CD4-positive, alpha-beta T cell treated with Interleukin-21 for 1 hour (primary cell): ENCODE measurements at regions not wholly inside any gene's neighbourhood (a gene's known extent, or its start where the extent isn't known, plus 50 kb on each side); places are given as distances from the start of the nearest gene placed in this dataset.

Source experiments
- DNase-seq: peaks from one replicate; pipeline ENCODE4 v3.0.0-alpha.2; 2020

DNA sequence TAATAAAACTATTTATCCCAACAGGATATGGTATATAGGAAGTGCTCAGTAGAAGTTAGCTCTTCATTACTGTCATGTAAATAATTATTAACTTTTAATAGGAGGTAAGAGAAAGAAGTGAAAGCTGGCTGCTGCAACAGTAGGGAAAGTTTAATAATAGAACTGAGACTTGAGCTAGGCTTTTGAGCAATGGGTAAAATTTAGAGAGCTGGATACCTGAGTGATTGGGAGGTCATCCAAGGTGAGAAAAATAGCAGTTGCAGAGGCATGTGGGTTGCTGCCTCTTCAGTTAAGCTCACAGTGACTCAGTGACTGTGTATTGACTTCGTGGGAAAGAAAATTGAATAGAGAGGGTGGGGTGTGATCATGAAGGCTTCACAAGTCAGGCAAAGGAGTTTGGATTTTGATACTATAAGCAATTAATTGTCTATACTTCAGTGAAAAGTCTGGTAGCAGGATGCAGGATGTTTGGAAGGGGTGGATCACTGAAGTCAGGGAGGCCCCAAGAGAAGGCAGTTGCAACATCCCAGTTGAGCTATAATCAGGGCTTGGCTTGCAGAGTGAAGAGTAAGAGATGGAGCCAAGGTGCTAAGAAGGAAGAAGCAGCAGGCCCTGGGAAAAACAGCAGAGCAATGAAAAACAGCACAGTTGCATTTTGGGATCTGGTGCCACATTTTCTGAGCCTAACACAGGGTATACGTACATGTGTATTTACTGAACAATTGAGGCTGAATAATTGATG lies 172.0 kb upstream of the FRMD6 start:
- no peak for DNase-seq

DNA sequence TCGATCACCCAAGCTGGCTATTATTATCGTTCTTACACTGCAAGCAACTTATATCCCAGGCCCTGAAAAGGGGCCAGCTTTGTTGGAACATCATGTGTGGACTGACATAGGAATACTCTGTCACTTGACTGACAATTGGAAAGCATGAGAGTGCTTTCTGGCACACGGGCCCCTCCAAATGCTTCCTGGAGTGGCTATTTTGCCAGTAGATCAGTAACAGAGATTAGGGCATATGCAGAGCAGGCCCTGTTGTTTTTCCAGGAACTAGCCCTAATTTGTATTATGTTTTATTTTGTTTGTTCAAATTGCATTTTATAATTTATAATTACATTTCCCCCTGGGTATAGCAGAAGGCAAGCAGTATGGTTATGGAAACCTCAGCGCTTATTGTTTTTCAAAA lies 170.1 kb upstream of the FRMD6 start:
- no peak for DNase-seq

DNA sequence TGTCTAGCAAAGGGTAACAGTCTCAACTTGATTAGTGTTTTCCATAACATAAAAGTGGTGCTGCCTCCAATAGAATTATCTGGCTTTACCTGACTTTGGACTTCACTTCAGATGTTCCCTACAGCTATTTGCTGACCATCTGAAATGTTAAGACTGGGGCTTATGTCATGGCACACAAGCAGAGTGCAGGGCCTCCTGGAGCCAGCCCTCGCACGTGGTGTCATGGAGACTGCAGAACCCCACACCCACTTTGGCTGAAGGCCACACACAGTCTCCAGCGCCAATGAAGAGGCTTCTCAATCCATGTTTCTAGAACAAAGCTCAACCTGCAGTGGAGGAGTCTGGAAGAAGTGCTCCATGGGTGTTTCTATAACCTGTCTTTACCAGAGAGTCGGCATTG lies 169.6 kb upstream of the FRMD6 start:
- DNase-seq, result no peak

DNA sequence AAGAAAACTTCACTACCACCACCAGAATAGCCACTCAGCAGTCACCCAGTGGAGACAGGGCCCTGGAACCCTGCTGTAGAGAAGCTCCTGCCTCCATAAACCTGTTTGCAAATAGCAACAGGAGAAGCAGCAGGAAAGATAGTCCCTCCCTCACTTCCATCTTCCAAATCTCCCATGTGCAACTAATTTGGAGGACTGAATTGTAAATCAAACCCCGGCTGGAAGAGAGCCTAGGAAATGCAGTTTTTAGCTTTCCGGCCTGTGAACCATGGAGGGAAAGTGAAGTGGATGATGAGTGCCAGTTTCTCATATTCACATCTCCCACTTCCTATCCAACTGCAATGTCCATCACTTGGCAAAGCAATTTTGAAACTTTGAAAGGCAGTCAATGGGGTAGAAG lies 167.2 kb upstream of the FRMD6 start:
- DNase-seq, result no peak

DNA sequence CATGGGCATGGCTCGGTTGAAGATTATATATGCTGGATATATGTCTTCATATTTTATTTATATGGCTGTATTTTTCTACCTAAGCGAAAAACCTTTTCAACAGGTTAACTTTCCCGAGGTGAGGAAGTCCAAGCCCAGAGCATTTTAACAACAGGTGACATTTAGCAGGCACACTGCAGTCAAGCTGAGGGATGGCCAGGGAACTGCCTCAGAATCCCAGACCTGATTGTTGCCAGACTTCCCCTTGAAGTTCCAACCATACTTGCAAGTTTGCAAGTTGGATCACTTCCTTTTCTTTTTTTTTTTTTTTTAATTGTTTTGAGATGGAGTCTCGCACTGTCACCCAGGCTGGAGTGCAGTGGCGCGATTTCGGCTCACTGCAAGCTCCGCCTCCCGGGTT lies 166.0 kb upstream of the FRMD6 start:
- no peak for DNase-seq

DNA sequence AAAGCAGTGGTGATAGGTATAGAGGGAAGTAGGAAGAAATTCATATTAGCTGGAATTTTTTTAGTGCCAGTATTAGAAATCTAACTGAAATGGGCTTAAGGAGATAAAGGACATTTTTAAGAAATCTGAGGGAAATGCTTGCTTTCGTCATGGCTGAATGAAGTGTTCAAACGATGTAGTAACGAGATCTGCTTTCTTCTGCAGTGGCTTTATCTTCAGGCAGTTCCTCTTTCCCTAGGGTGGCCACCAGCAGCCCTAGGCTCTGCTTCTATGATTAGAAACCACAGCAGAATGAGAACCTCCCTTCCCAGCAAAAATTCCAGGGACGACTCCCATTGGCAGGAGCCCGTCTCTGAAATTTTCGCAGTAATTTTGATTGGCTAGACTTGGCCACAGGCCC lies 163.9 kb upstream of the FRMD6 start:
- no peak for DNase-seq

DNA sequence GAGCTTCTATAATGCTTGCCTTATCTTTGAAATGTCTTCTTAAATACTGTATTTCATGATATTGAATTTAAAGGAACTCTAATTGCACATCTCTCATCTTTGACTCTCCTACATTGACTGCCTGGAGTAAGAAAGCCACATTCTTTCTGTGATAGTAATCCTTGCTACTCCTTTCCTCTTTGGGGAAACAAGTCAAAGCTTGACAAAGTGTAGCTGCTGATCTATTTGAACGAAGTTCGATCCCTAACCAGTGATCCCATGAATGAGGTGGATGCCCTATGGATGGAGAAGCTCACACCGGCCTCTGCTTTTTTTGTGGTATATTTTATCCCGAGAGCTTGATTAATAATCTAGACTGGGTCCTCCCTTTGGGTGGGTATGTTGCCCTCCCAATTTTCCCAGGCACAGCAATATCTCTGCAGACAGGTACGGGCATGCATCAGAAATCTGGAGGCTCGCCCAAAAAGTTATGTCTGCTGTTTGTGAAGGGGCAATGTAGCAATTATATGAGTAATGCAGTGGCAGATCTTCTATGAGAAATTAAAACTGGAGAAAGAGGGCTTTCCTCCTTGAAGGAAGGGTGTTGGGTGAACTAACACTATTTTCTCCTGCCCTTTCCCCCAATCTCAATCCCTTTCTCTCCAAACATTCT lies 163.0 kb upstream of the FRMD6 start:
- no peak for DNase-seq

DNA sequence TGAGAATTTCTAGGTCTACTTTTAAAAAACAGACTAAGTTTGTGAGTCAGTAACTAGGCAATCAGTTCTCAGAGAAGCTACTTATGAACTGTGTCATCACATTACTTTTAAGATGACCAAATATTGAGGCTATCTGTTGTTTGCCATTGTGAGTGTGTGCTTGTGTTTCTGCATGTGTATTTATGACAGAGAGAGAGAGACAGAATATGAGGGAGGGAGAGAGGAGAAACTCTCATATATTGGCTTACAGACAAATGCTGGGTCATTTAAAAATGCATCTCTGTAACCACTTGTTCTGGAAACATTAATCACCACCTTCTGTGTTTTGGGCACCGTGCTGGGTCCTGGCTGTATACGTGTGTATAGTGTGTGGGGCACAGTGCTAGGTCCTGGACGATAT lies 161.5 kb upstream of the FRMD6 start:
- DNase-seq, result no peak

DNA sequence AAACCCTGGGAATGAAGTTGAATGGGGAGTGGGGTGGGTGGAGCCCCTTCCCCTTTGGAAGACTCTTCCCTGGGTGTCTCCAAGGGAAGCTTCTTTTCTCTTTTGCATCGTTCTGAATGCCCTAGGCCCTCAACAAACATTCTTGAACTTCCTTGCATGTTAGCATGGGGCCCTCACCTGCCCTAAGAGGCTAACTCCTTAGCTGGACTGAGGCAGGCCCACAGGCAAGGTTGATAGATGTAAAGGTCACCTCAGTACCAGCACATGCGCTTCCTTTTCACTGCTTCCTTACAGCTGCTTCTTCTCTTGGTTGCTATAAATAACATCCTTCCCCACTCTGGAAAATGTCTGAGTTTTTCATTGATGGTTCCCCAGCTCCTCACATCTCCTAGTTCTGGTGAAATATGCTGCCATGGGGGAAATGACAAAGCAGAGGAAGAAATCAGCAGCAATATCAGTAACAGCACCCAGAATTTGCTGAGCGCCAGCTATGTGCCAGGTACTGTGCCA lies 160.6 kb upstream of the FRMD6 start:
- DNase-seq, result no peak

DNA sequence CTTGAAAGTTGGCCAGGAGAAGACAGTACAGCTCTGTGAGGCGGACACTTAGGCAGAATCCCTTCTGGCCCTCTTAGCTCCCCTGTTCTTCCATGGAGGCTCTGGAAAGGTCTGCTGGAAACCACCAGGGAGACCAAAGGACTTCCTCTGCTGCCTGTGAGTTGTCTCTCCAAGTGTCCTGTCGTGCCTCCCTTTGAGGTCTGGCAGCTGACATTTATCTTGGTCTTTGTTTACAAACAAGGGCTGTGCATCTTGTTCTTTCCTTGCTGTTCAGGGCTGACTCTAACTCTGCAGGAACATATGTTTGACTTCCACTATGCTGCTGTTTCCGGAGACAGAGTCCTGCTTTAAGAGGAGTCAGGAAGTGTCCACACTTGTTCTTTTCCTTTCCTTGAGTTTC lies 159.9 kb upstream of the FRMD6 start:
- DNase-seq, result no peak

DNA sequence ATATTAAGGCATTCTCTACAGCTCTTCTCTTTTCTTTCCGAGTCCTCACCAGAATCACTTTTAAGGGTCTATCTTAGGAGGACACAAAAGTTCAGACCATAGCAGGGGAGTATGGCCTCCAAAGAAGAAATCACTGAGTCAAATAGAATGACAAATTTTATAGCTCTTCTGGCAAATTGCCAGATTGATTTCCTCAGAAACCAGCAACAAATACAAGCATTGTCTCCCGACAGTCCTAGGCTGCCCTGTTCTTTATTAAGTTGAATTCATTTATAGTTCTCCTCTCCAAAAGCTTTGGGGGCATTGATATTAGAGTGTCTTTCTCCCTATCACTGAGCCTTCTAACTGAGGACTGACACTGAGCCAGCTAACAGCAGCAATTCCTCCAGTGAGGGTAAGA lies 156.4 kb upstream of the FRMD6 start:
- no peak for DNase-seq

DNA sequence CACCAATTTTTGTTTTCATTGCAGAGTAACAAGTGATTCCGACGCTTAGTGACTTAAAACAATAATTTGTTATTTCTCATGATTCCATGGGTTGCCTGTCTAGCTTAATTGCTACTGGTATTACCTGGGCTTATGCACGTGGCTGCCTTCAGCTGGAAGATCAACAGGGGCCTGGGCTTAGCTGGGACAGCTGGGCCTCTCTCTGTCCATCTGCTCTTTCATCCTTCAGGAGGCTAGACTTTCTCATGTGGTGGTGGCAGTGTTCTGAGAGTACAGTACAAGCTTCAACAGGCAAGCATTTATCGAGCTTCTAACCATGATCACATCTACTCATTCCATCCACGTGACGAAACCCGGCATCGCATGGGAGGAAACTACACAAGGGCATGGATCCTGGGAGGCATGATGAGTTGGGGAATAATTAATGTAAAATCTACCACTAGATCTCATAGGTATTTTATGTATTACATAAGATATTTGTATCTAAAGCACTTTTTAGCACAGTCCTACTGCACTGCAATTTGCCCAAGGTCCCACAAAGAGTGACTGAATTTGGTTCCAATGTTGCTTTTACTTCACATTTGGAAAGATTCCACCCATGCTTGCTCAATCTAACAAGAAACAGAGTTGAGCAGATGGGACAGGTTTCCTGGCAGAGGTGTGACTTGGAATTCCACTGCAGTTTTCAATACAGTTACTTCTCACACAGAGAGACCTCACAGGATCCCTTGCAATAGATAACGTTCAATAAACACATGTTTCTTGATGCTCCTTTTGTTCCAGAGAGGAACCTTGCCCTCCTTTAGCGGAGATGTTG lies 153.1 kb upstream of the FRMD6 start:
- no peak for DNase-seq

DNA sequence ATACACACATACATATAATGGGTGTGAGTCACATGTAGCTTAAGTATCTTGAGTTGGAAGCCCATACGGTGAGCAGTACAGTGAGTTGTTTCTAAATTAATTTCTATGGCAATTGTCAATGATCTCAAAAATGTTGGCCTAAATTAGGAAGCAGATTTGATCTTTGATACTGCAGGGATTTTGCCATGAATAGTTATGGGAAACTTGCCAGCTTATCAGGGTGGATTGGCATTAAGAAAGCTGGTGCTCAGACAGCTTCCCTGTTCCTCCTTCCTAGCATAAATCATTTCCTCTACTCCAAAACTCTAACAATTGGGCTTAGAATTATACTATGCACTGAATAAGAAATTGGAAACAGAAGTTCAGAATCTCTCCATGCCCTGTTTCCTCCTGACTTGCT lies 150.9 kb upstream of the FRMD6 start:
- DNase-seq, result no peak

DNA sequence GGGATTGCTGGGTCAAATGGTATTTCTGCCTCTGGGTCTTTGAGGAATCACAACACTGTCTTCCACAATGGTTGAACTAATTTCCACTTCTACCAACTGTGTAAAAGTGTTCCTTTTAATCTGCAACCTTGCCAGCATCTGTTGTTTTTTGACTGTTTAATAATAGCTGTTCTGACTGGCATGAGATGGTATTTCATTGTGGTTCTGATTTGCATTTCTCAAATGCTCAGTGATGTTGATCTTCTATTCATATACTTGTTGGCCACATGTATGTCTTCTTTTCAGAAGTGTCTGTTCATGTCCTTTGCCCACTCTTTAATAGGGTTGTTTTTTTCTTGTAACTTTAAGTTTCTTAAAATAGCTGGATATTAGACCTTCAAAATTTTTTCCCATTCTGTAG lies 150.0 kb upstream of the FRMD6 start:
- no peak for DNase-seq

DNA sequence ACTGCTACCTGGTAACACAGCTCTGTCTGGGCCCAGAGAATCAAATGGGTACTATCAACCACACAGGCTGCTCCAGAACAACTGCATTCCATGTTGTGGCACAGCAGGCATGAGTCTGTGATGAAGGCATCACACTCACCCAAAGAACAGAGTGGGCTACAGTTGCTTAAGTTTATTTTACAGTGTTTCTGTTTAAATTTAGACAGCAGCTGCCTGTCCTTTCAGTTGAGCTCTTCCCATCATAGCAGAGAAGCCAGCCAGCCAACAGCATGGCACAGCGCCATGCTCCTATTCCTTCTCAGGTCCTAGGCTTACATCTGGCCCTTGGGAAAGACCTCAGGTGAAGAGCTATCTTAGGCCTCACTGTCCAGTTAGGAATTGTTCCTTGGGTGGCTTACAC lies 147.0 kb upstream of the FRMD6 start:
- no peak for DNase-seq

DNA sequence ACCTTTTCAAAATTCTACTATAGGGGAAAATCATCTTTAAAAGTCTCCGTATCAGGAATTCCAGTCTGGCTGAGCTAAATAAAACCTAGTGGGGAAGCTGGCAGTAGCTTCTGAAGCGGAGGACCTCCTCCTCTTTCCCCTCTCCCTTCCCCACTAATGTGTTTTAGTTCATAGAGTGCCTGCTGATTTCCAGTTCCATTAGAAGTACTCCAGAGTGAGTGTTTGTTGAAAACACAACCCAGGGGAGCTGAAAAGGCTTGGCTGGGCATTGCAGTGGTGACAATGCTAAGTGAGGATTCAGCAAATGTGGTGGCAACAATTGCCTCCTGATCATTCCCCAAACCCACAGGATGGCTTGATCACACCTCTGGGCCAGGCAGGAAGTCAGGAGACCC lies 144.2 kb upstream of the FRMD6 start:
- DNase-seq, result no peak

DNA sequence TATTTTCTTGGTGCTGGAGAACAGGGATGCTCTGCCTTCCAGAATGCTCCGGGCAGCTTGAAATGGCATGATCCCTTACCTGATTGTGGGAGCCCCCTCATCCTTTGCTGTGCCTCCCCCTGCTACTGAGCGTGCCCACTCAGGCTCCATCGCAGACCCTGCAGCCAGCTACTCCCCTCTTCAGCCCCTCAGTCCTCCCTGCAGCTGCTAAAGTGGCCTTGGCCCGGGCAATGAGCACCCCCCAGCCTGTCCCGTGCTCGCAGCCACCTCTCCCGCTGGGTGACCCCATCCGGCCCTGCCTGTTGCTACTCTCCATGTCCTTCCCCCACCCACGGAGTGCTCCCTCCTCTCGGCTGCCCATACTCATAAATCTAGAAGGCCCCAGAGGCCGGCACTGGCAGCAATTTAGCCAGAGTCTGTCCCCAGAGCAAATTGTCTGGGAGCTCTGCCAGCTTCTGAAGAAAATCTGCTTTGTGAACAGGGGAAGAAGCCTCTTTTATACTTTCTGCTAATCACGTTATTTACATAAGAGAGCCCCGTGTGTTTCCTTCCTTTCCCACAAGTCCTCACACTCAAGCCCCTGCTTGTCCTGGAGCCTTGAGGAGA lies 143.7 kb upstream of the FRMD6 start:
- DNase-seq, result no peak

DNA sequence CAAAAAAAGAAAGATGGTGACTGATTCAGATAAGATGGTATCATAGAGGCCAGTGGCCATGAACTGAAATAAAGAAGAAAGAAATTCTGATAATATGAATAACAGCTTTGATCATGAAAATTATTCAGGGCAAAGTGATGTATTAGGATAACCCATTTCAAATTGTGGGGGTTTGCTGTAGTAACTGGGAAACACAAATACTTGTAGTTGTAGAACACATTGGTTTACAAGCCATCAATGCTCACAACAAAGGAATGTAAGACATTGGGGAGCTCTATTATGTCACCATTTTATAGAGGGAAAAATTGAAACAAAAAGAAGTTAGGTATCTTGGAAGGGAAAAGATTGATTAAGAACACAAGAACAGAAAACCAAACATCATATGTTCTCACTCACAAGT lies 140.4 kb upstream of the FRMD6 start:
- DNase-seq, result no peak

DNA sequence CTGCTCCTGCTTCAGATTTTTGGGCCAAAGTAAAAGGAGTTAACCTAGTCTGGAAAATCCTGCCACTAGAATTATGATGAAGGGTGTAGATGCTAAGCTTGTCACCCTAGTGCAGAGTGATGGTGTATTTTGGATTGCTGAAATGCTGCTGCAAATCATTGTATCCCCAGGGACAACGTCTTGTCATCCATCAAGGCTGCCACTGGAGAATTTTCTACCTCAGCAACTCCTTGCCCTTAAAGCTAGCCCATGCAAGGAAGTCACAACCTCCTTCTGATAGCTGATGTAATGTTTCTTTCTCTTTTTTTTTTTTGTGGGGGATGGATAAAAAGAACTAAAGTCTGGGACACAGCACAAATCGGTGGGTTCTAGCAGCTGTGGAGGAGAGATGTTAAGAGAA lies 139.4 kb upstream of the FRMD6 start:
- no peak for DNase-seq

DNA sequence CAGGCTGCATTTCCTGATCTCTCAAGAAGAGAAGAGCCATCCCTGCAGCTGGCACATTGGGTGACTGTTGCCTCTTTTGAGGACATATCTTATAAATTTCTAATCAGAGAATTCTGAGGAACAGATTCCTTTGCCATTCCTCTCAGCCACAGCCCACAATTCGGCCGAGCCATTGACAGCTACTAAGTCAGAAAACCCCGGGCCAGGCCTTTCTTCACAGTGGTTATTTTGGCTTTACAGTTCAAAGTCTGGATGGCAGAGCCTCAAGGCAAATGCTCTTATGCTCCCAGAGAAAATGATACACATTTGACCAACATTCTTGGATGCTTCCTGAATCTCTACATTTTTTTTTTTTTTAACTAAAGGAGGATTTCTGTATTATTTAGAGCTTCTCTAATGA lies 138.4 kb upstream of the FRMD6 start:
- DNase-seq, result no peak

DNA sequence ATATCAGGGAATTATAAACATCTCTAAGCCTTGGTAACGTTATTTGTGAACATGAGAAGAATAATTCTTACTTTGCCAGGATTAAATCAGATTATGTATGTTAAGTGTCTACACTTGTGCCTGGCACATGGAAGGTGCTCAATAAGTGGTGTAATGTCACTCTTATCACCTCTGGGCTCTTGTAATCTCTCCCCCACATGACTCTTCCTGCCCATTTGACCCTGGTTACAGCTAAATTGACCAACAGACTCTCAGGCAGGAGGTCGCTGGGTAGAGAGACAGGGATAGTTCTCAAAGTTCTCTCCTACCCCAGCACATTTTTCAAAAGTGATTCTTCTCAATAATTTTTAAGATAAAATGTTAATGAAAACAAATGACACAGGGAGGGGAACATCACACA lies 137.8 kb upstream of the FRMD6 start:
- DNase-seq, result no peak

DNA sequence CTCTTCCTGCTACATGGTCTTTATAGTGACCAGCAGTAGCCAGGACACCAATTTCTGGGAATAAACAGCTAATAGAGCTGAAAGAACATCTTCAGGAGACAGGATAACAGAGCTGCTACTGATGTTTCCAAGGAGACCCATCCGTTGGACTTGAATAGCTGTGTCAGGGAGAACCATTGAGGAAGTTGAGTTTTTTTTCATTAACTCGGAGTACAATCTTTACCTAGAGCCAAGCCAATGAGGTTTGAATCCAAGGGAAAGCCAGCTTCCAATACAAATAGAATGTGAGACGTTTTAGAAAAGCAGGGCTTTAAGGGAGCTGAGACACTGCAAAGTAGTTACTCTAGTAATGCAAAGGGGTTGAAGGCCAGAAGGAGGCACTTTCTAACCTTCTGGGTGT lies 136.1 kb upstream of the FRMD6 start:
- DNase-seq, result no peak

DNA sequence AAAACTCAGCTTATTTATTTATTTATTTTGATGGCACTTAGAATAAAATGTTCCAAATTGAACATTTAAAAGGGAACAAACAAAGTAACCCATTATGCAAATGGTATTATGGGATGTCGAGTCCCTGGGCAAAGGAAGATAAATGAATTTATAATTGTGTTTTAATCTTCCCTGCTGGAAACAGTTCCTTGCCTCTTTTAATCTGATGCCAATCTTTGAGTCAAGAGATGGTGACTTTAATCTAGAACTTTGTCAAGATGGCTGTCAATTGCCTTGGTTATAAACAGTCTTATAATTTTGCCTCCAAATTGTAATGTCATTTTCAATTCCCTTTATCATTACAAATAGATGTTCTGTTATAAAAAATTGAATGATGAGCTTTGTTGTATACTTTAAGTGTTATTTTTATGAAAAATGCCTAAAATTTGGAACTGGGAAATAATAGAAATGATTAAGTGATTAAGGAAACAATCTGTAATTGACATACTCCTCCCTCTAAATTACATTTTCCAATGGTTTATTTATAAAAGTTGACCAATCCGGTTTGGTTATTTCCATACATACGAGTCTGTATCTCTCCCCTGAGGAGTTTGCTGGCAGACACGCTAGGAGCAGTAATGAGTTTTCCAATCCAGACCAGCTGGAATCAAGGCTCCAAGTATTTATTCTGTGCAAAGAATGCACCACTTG lies 134.9 kb upstream of the FRMD6 start:
- DNase-seq, result no peak
